ENCODE measurements at regions not wholly inside any gene's neighbourhood (a gene's known extent, or its start where the extent isn't known, plus 50 kb on each side); places are given as distances from the start of the nearest gene placed in this dataset.
"Not testable (repeated sequence)": the region's sequence is repeated elsewhere in the genome, so short reads cannot be mapped to it uniquely, and the experiment has no call there.

DNA sequence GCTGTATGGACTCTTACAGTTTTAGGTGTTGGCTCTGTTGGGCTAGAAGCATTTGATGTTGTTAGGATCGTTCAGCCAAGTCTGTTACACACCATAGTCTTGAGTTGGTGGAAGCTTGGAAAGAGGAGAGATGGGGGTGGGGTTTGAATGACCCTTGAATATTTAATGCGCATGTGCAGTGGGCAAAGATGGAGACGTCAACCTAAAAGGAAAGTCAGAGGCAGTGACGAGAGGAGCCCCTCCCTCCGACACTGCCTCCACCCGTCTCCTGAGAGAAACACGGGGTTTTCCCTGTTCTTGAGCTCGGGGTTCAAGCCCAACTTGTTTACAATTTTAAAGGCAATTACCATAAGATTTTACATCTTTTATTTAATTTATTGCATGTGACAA lies 311.4 kb downstream of the SHQ1 start:
- DNase-seq (ENCODE audit: low read depth in 2 of 2): no peak

DNA sequence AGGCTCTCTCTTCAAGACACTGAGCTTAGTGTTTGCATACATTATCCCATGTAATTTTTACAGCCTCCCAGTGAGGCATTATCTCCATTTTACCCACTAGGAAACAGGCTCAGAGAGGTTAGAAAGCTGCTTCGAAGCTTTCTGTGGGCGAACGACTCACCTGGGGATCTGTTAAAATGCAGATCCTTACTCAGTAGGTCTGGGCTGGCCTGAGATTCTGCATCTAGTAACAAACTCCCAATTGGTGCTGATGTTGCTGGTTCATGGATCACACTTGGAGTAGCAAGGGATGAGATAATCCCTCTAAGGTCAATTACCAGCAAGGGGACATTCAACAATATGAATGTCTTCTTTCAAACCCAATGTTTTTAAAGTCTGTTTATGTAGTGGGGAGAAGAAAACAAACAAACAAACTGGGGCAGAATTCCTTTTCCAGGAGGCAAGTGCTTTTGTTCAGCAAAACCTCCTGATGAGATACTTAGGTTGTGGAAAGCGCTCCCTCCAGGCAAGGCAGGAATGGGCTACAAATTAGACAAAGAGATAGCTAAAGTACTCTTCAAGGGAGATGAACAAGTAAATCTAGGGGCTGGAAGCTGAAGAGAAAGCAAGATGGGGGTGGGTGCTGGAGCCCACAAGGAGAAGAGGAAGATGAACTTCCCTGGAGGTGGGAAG lies 311.9 kb downstream of the SHQ1 start:
- DNase-seq (ENCODE audit: low read depth in 2 of 2): no peak

DNA sequence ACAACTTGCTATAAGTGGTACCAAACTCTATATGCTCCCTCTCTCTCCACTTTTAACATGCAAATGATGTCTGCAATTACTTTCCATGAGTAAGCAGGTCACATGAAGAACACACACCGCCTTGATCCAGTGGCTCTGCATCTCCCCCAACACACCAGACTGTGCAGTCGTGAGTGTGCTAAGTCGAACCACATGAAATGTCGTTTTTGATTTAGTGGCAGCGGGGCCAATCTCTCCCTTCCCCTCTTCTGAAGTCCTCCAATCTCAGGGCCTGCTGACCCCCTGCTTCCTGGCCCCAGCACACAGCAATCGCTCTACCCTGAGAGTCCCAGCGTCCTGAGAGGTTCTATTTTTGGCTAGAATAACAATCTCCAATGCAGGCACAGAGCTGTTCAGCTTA lies 312.5 kb downstream of the SHQ1 start:
- DNase-seq (ENCODE audit: low read depth in 2 of 2): no peak

DNA sequence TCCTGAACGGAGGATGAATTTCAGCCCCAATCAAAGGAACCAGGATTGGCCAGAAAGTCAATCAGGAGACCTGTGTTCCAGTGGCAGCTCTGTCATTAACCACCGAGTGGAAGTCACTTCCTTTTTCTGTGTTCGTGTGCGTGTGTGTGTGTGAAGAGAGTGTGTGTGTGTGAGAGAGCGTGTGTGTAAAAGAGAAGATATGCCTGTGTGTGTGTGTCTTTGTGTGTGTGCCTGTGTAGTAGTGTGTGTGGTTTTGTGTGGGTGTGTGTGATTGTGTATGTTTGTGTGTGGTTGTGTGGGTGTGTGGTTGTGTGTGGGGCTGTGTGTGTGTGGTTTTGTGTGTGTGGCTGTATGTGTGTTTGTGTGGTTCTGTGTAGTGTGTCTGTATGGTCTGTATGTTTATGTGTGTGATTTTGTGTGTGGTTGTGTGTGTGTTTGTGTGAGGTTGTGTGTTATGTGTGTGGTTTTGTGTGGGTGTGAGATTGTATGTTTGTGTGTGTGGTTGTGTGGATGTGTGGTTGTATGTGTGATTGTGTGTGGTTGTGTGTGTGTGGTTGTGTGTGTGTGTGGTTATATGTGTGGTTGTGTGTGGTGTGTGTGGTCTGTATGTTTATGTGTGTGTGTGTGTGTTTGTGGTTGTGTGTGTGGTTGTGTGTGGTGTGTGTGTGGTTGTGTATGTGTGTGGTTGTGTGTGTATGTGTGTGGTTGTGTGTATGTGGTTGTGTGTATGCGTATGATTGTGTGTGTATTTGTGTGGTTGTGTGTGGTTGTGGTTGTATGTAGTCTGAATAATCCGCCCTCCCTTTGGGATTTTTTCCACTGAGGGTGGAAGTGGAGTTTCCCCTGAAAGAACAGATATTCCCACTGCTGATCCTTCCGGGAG lies 314.4 kb downstream of the SHQ1 start:
- DNase-seq (ENCODE audit: low read depth in 2 of 2): no peak

DNA sequence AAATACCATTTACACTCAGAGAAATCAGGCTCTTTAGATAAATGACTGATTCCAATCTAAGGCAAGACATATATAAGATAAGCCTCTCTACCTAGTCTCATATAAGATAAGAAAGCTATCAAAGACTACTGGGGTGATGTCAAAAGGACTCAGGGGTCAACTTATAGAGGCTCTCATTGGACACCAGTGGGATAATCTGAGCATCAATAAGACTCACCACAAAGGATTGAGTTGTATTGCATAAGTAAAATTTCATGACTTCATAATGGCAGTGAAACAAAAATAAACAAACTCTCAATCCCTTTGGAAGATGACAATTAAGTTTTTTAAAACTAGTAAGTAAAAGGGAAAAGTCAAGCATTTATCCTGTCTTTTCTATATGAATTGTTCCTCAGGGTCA lies 317.8 kb downstream of the SHQ1 start:
- DNase-seq (ENCODE audit: low read depth in 2 of 2): no peak

DNA sequence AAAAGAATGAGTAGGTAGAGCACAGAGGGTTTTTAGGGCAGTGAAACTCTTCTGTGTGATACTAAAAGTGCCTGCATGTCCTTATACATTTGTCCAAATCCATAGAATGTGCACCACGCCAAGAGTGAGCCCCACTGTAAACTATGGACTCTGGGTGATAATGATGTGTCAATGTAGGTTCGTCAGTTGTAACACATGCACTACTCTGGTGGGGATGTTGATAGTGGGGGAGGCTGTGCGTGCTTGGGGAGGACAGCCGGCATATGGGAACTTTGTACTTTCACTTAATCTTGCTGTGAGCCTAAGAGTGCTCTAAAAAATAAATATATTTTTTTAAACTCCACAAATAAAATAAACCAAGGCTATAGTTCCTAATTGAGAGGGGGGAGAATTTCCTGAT lies 319.2 kb downstream of the SHQ1 start:
- DNase-seq (ENCODE audit: low read depth in 2 of 2): no peak

DNA sequence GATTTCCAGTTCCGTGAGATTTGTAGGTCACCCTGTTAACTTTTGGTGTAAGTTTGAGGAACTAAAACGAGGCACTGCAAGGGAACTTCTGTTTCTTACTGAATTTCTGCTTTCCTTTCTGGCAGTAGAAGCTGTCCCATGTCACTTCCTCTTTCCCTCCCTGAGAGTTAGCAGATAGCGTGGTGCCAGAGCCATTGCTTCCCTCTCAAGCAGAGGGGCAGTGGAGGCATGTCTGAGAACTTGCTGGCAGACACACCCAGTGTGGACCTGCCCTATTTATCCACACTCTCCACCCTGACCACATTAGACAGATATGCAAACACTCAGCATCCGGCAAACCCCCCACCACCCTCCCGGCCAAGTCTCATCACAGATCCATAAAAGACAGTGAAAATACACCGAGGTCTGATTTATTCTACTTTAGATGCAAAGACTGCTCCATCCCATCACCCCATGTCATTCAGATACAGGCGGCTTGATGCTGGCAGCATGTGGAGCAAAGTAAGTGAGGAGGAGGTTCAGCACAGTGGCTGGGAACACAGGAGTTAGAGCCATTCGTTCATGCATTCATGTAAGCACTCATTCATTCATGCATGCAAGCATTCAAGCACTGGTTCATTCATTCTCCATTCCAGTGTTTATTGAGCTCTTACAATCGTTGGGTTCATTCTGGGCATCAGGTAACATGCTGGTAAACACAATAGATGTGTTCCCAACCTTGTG lies 324.7 kb downstream of the SHQ1 start:
- DNase-seq (ENCODE audit: low read depth in 2 of 2): no peak

DNA sequence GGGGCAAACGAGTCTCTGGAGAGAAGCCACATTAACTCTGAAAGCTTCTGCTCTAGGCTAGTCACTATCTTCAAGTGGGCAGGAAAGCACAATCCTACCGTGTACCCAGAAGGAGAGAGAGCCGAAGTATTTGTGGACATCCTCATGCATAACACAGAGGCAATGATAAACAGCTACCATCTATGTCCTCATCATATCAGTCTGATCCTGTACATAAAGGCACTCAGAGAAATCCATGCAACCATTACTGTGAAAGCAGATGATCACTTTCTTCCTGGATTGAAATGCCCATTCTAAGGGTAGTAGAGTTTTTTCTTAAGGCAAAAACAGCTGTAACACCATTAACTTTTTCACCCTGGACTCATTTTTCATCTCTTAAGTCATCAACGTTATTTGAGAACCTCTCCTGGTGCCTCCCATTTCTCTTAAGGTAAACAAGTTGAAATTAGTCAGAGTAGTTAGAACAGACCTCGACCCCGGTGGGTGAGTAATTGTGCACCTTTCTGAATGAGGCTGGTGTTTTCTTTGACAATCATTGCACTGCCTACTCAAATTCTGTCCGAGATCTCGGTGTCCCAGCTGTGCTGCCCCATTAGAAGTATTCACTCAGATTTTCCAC lies 327.4 kb downstream of the SHQ1 start:
- DNase-seq (ENCODE audit: low read depth in 2 of 2): peak; percentile 35 to 61

DNA sequence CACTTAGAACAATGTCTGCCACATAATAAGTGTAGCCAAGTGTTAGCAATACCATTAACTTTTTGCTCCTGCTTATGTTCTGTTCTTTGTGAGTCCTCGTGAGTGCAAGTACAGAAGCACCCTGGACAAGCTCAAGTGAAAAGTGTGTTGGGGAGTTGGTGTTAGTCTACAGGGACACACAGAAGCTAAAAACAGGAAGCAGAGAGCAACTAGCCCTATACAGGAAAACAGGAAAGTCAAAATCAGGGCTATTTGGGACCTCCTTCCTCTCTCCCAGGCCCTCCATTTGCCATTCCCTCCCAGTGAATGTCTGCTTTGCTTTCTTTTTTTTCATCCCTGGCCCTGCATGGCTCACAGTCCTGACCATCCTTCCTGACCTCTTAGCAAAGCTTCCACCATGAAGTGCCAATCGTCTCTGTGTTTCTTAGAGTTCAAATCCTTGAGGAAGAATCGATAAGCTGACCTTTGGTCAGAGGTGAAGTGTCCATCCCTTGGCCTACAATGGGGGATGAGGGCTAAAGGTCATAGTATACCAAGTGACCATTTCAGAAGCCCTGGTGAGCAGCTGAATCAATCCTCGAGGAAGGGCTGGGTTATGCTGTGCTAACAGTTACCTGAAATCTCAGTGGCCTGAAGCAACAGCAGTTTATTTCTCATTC lies 328.2 kb downstream of the SHQ1 start:
- no peak for DNase-seq (ENCODE audit: low read depth in 2 of 2)

DNA sequence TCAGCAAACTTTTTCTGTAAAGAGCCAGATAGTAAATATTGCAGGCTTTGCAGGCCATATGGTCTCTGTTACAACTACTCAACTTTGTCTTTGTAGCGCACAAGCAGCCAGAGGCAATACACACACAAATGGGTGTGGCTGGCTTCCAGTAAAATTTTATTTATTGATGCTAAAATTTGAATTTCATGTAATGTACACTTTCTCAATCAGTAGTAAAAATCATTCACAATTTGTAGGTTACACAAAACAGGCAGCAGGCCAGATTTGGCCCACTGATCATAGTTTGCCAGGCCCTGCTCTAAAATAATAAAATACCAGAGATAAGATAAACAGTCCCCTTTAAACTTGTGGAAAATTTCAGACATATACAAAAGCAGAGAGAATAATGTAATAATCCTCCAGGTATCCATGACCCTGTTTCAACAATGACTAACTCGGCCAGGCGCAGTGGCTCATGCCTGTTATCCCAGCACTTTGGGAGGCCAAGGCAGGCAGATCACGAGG lies 330.3 kb downstream of the SHQ1 start:
- no peak for DNase-seq (ENCODE audit: low read depth in 2 of 2)

DNA sequence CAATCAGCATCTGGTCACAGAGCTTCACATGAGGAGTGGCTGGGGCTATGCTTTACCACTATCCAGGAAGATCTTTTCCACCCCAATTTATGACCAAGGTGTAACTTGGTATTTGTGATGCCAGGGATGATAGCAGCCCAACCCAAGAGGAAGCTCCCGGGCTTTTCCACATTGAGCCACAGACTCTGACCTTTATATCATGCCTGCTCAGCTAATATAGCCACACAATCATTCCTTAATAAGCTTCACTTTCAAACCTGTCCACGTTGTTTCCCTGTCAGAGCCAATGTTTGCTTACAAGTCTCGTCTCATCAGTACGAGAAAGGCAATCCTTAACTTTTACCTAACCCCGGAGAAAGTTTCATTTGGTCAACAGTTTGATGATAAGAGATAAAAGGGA lies 330.9 kb downstream of the SHQ1 start:
- DNase-seq (ENCODE audit: low read depth in 2 of 2): no peak

DNA sequence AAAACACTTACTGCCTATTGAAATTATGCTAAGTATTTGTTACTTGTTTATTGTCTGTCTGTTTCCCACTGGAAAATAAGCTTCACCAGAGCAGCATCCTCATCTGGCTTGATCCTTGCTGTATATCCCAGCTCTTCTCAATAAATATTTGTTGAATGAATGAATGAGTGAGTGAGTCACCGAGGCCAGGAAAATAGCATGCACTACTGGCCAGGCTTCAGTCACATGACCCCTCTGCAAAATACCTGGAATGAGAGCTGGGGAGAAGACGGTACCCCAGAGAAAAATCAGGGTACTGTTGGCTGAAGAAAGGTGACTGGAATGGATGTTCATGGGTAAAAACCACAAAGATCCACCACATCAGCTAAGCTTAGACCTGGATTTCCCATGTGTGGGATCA lies 331.9 kb downstream of the SHQ1 start:
- no peak for DNase-seq (ENCODE audit: low read depth in 2 of 2)

DNA sequence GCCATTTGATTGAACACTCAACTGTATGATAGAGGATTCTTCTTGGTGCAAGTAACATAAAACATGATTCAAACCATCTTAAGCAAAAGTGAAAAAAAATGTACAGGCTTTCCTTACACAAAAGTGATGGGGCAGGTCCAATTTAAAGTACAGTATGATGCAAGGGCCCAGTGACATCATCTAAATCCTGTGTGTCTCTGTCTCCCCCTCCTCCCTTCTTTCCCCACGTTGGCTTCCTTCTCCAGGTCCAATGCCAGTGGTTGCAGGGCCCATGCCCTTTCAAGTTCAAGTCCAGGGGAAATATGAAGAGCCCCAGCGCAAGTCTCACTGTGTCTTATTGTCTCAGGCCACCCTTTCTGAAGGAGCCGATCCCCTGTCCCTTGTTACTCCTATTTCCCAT lies 332.3 kb downstream of the SHQ1 start:
- DNase-seq (ENCODE audit: low read depth in 2 of 2): no peak

DNA sequence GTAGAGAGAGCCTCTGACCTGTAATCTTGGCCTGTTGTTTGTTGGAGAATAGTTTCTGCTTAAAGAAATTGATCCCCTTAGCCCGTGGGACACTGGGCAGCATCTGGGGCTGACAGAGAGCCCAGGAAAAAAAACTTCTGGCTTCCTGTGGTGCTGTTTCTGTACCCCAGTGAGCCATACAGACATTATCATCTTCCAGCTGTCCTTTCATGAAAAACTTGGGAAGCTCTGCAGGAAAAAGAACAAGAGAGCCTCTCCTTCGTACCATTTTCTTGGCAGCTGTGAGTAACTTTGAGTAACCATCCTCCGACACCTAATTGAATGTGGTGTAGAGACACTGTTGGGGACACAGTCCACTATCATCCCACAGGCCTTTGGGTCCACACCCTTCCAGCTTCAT lies 333.0 kb downstream of the SHQ1 start:
- DNase-seq (ENCODE audit: low read depth in 2 of 2): no peak

DNA sequence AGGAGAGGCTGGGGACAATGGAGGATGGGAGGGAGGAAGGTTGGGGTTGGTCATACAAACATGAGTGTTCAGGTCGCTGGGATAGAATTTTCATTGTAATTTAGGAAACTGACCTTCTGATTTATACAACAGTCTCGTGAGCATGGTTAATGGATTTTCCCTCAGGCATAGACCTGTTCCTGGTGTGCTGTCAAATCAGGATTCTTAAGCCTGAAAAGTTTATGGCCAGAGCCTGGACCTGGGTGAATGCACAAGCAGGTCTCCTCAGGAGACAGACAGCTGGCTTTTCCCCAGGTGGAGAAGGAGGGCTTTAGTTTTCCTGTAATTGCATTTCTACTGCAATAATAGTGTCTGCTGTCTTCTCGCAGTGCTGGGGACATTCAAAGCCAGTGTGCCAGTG lies 338.0 kb downstream of the SHQ1 start:
- no peak for DNase-seq (ENCODE audit: low read depth in 2 of 2)

DNA sequence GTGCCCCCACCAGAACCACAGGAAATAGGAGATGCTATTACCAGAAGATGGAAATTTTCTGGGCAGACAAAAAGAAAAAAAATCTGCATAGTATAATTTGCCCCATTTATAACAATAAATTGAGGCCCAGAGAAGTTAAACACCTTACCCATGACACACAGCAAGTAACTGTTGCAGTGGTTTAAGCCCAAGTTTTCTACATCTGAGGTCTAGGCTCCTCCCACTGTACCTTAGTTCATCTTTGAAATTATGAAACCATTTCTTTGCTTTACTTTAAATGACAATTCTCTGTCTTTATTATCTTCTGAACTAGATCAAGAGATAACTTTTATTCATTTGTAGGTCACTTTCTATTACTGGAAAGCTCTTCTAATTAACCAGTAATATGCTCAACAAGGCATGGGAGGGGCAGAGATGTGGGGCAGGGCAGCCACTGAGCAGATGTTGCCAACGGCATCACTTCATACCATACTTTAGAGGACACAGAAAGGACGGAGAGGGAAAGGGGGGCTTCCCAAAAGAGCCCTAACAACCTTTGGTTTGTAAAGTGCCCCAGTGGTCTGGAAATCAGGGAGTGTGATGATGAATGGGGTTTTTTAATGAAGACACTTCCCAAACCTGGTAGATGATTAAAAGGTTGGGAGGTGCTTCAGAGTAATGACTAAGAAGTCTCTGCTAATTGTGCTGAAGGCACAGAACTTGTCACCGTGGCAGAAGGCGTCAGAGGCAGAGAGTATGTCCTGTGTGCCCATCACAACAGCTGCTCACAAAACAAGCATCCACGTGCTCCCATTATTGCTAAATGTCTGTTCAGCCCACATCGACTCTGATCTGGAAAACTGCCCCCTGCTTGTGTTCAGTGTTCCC lies 342.5 kb downstream of the SHQ1 start:
- no peak for DNase-seq (ENCODE audit: low read depth in 2 of 2)

DNA sequence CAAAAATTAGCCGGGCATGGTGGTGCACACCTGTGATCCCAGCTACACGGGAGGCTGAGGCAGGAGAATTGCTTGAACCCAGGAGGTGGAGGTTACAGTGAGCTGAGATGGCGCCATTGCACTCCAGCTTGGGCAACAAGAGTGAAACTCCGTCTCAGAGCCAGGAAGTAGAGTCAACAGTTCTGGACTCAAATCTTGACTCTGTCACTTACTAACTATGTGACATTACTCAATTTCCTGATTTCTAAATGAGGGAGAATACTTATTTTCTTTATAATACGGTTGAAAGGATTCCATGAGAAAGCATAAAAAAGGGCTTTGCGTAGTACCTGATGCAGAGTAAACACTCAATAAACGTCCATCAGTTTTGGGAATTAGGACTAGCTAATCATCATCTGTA lies 350.7 kb downstream of the SHQ1 start:
- DNase-seq (ENCODE audit: low read depth in 2 of 2): not testable (repeated sequence)

DNA sequence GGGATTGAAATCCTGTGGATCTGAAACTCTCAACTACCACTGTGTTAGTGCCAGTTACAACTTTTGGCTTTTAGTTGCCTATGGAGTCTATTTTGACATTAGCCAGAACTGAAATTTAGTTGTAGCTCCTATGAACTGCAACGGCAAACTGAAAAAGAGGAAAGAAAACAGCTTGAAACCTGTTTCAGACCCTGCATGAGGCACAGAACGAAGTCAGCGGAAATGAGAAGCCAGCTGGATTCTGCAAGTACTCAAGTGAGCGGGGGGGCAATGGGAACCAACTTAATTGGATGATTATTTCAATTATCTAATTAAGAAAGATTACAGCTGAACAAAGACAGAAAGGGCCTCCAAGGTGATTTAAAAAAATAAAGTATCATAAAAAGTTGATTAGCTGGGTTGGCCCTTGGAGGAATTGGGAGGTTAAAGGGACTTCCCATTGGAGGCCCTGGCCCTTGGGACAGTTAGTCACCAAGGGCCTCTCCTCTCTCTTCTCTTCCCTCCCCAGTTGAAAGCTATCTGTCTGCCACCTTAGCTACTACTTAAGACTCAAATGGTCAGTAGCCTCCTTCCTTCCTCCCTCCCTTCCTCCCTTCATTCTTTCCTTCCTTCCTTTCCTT lies 352.1 kb downstream of the SHQ1 start:
- no peak for DNase-seq (ENCODE audit: low read depth in 2 of 2)

DNA sequence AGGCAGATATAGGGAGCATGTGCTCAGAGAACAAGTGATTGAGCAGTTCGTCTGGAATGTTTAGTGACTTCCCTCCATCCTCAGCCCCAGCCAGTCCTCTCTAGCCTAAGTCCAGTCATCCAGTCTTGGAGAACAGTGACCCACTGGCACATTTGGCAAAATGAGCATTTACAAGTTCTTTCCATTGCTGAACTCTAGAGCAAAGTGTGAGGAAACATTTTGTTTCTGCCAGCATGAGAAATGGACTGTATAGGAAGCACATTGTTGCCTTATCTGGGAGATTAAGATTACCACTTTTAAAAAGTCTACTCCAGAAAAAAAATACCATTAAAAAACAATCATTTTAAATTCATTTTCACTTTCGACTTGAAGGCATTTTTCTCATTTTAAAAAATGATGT lies 353.6 kb downstream of the SHQ1 start:
- no peak for DNase-seq (ENCODE audit: low read depth in 2 of 2)

DNA sequence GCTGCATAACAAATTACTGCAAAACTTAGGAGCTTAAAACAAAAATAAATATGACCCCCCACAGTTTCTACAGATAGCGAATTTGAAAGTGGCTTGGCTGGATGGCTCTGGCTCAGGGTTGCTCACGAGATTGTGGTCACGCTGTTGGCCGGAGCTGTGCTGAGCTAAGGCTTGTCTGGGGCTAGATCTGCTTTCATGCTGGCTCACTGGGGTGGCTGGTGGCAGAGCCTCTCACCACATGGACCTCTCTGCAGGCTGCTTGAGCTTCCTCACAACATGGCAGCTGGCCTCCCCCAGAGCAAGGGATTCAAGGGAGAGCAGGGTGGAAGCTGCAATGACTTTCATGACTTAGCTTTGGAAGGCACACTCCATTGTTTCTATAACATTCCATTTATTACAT lies 354.1 kb downstream of the SHQ1 start:
- DNase-seq (ENCODE audit: low read depth in 2 of 2): no peak

Measured in stimulated activated CD4-positive, alpha-beta T cell treated with anti-CD3 and anti-CD28 coated beads, Interleukin-12 subunit alpha, Interleukin-12 subunit beta, amount 100 ng/mL, for 24 hours (primary cell).